AG04450 (cell line): ENCODE measurements at regions not wholly inside any gene's neighbourhood (a gene's known extent, or its start where the extent isn't known, plus 50 kb on each side); places are given as distances from the start of the nearest gene placed in this dataset.

ENCODE experiments used
- CTCF ChIA-PET: fragments of 300-600, 350-600 bp; formaldehyde crosslinking; extraction: SDS; loops from one replicate; lab custom pipeline; 2022; ENCODE audit warnings: antibody characterized with exemption, inconsistent platforms; lab: Charles Lee
- POLR2A ChIA-PET: fragments of 350-600 bp; formaldehyde crosslinking; extraction: SDS; loops from one replicate; lab custom pipeline; 2021; ENCODE audit warnings: antibody characterized with exemption, inconsistent platforms; lab: Yijun Ruan, JAX
- DNase-seq: peaks from one replicate; pipeline ENCODE4 v3.0.0-alpha.2; 2011; ENCODE audit warnings: low read depth, low spot score
- H3K27ac ChIP-seq: one replicate; pipeline ENCODE4 v1.5.1; 2012; ENCODE audit warnings: low read depth, low read length, control low read depth
- H3K27me3 ChIP-seq: one replicate; pipeline ENCODE4 v1.6.0; 2012; ENCODE audit warnings: low read length; ENCODE audit not compliant: control insufficient read depth, insufficient read depth
- H3K4me3 ChIP-seq: 2 replicates; pipeline ENCODE4 v1.5.1; 2011; ENCODE audit warnings: mild to moderate bottlenecking, low read depth, low read length, control low read depth
- H3K9me3 ChIP-seq: 2 replicates; pipeline ENCODE4 v1.5.1; 2012; ENCODE audit warnings: low read length; ENCODE audit not compliant: control insufficient read depth, insufficient read depth
- TF ChIP-seq, protein P1 (sequence below): IDR thresholded peaks from 2 replicates; pipeline ENCODE4 v1.5.1; 2011; ENCODE audit warnings: low read depth, low read length, control low read depth, inconsistent platforms

DNA sequence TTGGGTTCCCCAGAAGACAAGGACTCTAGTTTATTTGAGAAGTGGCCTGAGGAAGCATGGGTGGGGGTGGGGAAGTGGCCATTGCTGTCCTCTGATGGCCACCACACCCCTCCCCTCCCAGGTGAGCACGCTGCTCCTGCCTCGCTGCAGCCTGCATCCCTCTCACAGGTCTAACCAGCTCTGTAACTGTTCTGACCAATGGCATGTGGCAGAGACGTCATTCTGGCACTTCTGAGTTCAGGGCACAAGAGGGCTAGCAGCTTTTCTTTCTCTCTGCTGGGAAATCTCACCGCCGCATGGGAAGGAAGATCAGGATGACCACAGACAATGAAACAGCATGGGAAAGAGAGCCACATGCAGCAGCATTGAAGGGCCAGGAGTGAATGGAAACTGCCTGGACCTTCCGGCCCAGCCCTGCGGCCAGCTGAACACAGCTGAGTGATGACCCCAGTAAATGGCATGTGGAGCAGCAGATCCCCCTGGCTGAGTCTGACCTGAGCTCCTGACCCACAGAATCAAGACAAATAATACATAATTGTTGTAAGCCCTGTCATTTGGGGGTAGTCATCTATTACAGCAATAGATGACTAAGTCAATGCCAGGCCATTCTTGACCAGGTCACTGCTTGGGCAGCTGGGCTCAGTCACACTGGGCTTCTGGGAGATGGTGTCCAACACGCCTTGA, 179.8 kb downstream of the LINC00237 start:
- DNase-seq, result no peak
- H3K4me3 ChIP-seq, result no peak overlapping the region

DNA sequence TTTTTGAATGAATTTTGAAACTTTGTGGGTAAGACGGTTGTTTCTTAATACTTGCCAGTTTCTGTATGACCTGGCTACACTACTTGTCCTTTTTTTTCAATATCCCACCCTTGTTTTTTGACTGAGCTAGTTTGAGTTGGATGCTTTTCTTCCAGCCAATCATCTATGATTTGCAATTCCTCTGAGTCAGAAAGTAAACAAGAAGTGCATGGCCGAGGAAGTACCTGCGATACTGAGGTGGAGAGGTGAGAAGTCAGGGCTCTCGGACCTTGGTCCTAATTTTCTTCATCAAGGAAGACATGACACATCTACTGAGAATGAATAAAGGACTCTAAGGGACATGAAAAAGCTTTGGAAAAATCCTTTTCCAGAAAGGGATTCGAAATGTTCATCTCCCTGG, 185.7 kb downstream of the LINC00237 start:
- no peak for DNase-seq
- TF ChIP-seq, protein P1, sequence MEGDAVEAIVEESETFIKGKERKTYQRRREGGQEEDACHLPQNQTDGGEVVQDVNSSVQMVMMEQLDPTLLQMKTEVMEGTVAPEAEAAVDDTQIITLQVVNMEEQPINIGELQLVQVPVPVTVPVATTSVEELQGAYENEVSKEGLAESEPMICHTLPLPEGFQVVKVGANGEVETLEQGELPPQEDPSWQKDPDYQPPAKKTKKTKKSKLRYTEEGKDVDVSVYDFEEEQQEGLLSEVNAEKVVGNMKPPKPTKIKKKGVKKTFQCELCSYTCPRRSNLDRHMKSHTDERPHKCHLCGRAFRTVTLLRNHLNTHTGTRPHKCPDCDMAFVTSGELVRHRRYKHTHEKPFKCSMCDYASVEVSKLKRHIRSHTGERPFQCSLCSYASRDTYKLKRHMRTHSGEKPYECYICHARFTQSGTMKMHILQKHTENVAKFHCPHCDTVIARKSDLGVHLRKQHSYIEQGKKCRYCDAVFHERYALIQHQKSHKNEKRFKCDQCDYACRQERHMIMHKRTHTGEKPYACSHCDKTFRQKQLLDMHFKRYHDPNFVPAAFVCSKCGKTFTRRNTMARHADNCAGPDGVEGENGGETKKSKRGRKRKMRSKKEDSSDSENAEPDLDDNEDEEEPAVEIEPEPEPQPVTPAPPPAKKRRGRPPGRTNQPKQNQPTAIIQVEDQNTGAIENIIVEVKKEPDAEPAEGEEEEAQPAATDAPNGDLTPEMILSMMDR, result no peak
- H3K27me3 ChIP-seq, result no peaks in the 10 kb centered on the region
- peaks cover 8% of the 10 kb centered on the region; the same call in 1 of the 2 replicates for H3K9me3 ChIP-seq
- ChIA-PET CTCF (interaction anchor here (0.6 kb wide), 1 partner anchor 1293 kb away, joined by 10 read pairs; no protein-coding TSS in a partner anchor), POLR2A (no interaction called here)
- no peak overlapping the region for H3K27ac ChIP-seq
- H3K4me3 ChIP-seq, result no peak overlapping the region

More for the DNA sequence above, 179.8 kb downstream of the LINC00237 start:
- no peaks in the 10 kb centered on the region for H3K27me3 ChIP-seq
- ChIA-PET POLR2A (no interaction called here), CTCF (no interaction called here)
- H3K27ac ChIP-seq, result no peak overlapping the region
- TF ChIP-seq, protein P1, result no peak
- H3K9me3 ChIP-seq, result peaks cover 19% of the 10 kb centered on the region

DNA sequence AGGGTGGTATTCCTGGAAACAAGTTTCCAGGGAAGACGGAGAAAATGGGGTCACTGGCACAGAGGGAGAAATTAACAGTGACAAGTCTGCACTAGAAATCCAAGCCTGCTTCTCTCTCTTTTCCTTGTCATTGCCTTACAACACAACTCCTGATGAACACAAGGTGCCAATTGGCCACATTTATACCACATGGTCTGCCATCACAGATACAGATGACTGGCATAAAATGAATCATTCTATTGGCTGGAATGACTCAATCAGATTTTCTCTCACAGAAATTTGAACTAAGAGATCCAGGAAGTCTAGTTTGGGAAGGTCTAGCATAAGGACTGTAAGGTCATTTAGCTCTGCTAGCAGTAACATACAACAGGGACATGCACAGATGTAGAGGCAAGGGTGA, 190.3 kb downstream of the LINC00237 start:
- DNase-seq, result no peak
- CTCF ChIA-PET, result no interaction called here
- H3K27ac ChIP-seq, result no peak overlapping the region
- POLR2A ChIA-PET, result no interaction called here
- H3K9me3 ChIP-seq, result peaks cover 18% of the 10 kb centered on the region
- no peak overlapping the region for H3K4me3 ChIP-seq
- TF ChIP-seq, protein P1, result no peak
- H3K27me3 ChIP-seq, result no peaks in the 10 kb centered on the region

DNA sequence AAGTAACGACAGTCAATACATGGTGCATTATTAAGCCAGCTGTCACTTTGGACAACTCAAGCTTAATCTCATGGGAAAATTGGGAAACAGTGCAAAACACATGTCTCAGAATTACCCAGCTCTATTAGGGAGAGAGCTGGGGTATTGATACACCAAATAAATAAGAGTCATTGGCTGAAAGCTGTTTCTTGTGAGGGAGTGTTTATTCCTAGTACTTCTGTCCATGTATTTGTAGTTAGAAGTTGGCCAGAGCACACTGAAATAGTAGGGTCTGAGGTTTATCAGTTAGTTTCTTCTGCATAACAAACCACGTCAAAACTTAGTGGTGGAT, 192.0 kb upstream of the RALGAPA2 start:
- ChIA-PET POLR2A (no interaction called here), CTCF (no interaction called here)
- DNase-seq, result no peak
- Histone ChIP-seq H3K4me3 (no peak overlapping the region), H3K27ac (no peak overlapping the region), H3K27me3 (no peaks in the 10 kb centered on the region), H3K9me3 (peaks cover 9% of the 10 kb centered on the region; the same call in 1 of the 2 replicates)
- TF ChIP-seq, protein P1, result no peak

DNA sequence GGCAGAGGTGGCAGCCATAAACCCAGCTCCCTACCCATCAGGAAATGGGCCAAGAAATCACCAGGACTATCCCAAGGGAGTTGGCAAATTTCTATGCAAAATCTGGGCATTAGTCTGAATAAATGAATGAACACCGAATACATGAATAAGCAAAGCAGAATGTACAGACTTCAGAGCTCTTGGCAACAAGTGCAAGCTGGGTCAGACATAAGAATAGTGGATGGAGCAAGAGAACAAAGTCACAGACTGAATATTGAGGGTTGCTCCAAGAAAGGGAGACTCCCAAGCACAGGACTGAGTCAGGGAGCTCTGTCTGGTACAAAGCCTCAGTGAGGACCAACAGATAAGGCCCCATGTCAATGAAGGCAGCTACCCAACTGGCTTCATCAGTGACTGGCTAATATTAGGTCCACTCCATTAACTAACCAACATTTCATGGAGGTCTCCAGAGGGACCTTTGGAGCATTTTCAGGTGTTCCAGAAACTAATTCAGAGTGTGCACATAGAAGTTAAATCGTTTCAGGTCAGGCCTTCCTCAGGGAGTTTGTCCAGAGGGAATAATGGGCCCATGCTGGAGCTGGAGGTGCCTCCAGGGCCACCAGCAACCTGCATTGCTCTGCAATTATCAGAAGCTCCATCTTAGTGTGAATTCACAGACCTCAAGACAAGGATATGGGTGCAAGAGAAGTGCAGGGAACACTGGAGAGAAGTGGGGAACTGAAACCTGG, 191.5 kb upstream of the RALGAPA2 start:
- H3K27me3 ChIP-seq, result no peaks in the 10 kb centered on the region
- no peak overlapping the region for H3K4me3 ChIP-seq
- TF ChIP-seq, protein P1, result no peak
- no peak for DNase-seq
- peaks cover 6% of the 10 kb centered on the region; the same call in 1 of the 2 replicates for H3K9me3 ChIP-seq
- POLR2A ChIA-PET, result no interaction called here
- no peak overlapping the region for H3K27ac ChIP-seq
- CTCF ChIA-PET, result no interaction called here
